NCI-H82 (cell line): ENCODE measurements at regions not wholly inside any gene's neighbourhood (a gene's known extent, or its start where the extent isn't known, plus 50 kb on each side); places are given as distances from the start of the nearest gene placed in this dataset.

Experiments
- DNase-seq: peaks from one replicate; lab custom pipeline; 2025; lab: John Stamatoyannopoulos, UW

DNA sequence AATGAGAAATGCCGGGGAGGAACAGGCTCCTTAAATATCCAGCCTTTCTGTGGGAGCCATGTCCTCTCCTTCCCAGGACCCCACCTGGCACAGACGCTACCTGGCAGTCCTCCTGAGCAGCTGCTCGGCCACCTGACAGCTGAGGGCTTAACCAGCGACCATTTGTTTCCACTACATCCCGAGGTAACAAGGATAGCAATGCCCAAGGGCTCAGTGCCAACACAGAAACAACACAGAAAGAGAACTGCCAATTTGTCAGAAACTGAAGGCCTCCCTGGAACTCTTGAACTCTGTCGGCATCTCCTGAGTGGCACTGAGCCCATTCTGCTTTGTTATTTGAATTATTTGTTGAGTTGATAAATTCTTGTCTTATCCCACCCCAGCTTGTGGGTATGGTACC, 122.2 kb upstream of the ARHGAP28 start:
- DNase-seq: no peak

DNA sequence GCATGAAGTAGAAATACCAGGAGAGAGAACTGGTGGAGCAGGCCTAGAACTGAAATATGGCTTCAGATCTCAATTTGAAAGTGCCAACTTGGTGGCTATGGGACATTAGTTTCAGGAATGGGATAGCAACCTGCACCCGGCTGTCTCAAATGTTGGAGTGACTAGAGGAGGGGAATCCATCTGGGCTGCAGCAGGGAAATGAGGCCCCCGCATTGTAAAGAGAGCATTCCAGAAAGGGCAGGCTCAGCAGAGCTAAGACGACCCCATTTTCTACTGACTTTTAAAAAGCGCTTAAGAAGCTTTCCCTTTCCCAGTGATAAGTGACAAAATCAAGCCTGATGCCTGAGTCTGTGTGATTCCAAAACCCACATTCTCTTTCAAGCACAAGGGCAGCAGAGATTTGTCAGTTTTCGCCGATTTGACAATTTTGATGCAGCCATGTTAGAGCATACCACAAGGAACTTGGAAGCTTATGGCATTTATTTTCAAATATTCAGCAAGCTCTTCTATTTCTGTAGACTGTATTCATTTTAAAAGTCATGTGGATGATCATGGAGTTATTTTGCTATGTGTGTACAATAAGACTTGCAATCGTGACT, 119.8 kb upstream of the ARHGAP28 start:
- no peak for DNase-seq

DNA sequence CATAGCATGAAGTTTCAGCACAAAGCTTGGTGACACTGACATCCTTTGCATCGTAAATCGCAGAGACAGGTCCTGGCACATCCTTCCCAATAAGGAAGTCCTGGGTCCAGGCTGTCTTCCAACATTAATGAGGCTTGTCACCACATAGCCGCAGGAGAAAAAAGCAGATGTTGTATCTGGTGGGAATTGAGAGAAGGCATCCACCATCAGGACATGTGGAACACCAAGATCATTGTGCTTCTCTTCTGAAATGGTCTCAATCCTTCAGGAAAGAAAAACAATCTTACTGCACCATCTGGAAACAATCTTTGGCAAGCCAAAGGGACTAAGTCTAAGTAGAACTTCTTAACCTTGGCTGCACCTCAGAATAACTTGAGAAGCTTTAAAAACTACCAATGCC, 119.0 kb upstream of the ARHGAP28 start:
- no peak for DNase-seq

DNA sequence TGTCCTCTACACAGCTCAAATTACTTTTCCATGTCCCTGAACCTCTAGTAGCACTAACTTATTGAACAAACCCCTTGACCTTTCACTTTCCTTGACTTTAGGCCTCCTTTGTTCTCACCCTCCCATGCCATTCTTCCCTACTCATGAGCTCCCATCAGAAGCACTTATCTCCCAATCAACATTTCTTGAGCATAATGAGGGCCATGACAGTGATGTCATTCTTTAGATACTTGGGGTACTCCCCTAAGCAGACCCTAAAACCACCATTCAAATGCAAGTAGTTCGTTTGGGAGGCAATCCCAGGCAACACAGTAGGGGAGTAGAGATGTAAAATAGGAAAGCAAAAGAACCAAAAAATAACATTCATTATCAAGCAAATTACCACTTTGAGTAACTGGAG, 115.9 kb upstream of the ARHGAP28 start:
- no peak for DNase-seq

GRCh38 chr18:6614952-6615351, 114.6 kb upstream of the ARHGAP28 start:
- DNase-seq: no peak

DNA sequence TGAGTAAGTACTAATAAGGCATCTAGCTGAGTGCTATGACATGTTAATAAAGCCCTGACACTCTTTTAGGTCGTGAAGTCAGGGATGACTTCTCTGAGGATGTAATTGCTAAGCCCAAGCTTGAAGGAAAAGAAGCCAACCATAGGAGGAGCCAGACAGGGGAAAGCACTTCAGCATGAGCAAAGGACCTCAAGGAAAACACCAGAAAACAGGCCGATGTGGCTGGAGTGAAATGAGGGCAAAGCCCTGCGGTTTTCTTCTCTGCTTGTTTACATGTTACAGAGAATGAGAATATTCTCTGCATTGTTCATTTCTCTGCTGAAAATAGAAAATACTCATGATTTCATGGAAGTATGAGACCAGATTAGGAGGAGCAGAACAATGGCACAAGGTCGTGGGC, 112.5 kb upstream of the ARHGAP28 start:
- DNase-seq: no peak

GRCh38 chr18:6621437-6621836, 108.1 kb upstream of the ARHGAP28 start:
- DNase-seq: no peak

GRCh38 chr18:6623278-6623677, 106.2 kb upstream of the ARHGAP28 start:
- no peak for DNase-seq

DNA sequence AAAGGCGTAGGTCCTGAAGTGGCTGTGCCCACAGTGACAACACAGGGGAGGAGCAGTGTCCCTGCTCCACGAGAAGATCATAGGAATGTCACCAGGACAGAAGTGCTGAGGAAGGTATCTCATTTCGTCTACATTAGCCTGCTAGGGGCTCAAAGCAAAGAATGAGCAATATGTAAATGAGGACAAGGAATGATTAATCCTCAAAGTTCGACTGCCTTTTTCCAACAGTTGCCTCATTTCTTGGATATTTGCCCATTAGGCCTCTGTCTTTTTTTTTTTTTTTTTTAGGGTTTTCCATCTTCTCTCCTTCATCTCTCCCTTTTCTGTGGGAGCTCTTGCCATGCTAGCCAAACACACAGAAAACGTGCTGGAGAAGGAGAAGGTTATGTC, 105.2 kb upstream of the ARHGAP28 start:
- DNase-seq: no peak

GRCh38 chr18:6624661-6625311, 104.7 kb upstream of the ARHGAP28 start:
- peak; percentile 11 for DNase-seq

DNA sequence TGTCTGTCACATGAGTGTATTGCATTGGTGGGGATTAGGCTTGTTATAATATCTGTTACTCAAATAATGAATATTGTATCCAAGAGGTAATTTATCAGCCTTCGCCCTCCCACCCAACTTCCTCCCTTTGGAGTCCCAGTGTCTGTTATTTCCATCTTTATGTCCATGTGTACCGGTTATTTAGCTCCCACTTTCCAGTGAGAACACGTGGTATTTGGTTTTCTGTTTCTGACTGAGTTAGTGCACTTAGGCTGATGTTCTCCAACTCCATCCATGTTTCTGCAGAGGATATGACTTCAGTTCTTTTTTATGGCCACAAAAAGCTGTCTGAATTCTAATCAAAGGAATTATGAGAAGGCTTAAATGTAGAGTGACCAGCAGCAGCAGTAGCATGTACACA, 104.0 kb upstream of the ARHGAP28 start:
- peak; percentile 25 for DNase-seq

DNA sequence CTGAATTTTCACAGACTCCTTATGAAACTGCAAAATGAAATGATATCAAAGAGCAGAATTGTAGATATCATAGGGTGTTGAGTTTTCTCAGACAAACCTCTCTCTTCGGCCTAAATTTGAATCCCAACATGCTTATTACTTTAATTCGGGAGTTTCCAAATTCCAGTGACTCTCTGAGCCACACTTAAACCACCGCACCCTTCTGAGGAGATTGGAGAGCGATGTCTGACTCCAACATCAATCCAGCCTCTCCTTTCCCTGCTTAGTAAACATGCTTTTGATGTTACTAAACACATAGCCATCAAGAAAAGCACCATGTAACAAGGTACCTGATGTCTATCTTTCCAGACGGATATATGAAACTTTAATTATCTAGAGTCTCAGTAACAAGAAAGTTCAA, 103.1 kb upstream of the ARHGAP28 start:
- no peak for DNase-seq

DNA sequence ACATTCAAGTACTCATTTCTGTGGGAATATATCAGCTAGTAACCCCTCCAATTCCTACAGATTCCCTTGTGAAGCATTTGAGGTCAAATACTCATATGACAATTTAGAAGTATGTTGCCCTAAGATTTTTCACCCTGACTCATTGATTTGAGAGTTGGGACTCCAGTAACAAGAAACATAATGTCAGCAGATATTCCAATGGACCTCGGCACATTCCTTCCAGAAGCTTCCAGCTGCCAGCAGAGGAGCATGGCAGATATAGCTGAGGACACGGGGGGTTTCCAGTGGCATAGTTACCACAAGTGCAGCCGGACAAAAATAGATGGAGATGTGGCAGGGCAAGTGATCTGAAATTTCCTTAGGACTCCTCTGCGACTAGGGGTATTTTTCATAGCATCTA, 101.9 kb upstream of the ARHGAP28 start:
- DNase-seq: no peak

DNA sequence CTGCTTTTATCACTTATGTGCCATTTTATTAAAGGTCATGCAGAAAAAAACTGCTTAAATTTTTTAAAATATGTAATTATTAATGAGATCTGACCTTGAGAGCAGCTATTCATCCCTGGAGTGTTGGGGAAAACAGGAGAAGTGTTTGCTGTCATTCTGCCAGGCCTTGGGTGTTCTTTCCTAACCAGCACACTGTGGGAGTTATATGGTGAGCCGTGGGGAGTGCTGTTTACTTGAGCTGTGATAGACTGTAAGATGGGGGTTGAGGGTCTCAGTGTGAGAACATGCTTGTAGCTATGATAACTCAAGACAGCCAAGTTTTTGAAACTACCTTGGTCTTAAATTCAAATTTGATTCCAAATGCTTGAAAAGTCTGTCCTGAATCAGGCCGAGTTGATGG, 101.3 kb upstream of the ARHGAP28 start:
- DNase-seq: no peak

GRCh38 chr18:6629635-6630140, 99.8 kb upstream of the ARHGAP28 start:
- DNase-seq: no peak

- no peak for DNase-seq
These were observed 96.2 kb upstream of the ARHGAP28 start for GRCh38 chr18:6633310-6633709.

- DNase-seq: no peak
These were observed 93.4 kb upstream of the ARHGAP28 start for GRCh38 chr18:6636091-6636490.

- no peak for DNase-seq
These were observed 91.1 kb upstream of the ARHGAP28 start for GRCh38 chr18:6638447-6638846.

- DNase-seq: no peak
These were observed 90.2 kb upstream of the ARHGAP28 start for GRCh38 chr18:6639305-6639704.

DNA sequence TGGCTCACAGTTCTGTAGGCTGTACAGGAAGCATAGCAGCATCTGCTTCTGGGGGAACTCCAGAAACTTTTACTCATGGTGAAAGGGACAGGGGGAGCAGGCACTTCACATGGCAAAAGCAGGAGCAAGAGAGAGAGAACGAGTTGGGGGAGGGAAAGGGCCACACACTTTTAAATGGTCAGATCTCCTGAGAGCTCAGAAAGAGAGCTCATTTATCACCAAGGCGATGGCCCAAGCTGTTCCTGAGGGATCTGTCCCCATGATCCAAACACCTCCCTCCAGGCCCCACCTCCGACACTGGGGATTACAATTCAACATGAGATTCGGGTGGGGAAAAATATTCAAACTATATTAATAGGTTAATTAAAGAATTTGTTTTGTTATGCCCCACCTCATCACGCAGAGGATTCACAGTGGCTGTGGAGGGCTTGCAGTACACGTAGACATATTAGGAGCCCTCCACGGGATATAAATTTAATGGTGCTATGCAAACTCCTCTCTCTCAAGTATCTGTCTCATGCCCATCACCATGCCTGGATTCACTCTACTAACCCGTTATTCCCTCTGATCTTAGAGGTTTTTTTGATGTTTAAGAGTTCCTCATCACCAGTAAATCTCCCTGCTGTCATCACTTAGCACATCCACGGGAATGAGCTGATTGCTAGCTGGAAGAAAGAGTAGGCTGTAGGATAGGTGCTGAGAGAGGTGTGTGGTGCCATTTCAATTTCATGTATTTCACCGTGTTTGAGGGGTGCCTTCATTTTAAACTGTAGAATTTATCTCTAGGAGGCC, 84.5 kb upstream of the ARHGAP28 start:
- DNase-seq: peak; percentile 83

- no peak for DNase-seq
These were observed 82.7 kb upstream of the ARHGAP28 start for GRCh38 chr18:6646801-6647200.

DNA sequence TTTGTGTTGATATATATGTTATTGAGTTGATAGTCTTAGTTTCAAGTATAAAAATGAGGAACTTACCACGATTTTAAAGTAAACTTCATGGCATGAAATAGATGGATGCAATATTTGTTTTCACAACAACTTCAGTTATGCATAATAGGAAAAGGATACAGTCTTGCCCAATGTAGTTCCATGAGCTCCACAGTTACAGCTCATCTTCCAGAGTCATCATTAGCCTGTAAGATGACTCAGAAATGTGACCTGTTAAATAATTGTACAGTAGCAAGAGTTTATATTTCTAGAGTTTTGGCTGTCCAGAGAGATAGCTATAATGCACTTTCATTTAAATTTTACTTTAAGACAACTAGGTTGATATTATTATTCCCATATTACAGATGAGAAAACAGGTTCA, 80.9 kb upstream of the ARHGAP28 start:
- DNase-seq: no peak

- DNase-seq: no peak
These were observed 79.9 kb upstream of the ARHGAP28 start for GRCh38 chr18:6649421-6650126.
